ENCODE measurements at regions not wholly inside any gene's neighbourhood (a gene's known extent, or its start where the extent isn't known, plus 50 kb on each side); places are given as distances from the start of the nearest gene placed in this dataset.

DNA sequence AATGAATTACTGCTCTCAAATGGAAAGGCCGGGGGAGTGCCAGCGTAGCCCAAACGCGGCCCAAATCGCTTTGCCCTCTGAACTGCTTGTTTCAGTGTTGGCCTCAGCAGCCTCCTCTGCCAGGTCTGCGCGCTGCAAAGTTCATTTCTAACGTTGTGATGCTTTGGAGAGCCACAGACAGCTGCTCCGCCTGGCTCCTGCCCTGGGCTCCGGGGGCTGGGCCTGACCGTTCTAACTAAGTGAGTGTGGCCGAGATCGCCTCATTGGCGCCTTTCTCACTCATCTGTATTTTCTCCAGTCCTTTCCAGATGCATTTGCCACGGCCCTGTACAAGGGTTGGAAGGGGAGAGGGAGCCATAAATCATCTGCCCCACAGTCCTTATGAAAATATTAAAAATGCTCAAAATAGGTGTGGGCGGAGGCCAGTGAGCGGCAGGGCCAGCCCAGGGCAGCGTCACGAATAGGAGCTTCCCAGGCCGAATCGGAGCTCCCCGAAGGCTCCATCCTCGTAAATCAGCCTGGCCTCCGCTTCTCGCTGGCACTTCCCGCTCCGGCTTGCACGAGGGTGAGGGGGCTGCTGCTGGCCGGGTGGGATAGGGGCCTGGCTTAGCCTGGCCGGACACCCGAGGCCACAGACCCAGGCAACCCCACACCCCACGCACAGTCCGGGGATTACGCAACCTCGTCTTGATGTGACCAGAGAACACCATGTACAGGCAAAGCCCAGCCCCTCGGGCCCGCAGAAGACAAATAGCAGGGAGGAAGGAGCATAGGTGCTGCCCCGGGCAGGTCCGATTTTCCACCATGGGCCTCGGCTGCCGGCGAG is 196.6 kb upstream of the DIO3 start:
- Mint-ChIP-seq H3K36me3 (ENCODE audit: insufficient read depth) (no peaks in the 10 kb centered on the region), H3K4me1 (ENCODE audit: low read depth) (peaks cover 5% of the 10 kb centered on the region), H3K9me3 (ENCODE audit: low read depth) (no peaks in the 10 kb centered on the region), H3K27me3 (peaks cover 39% of the 10 kb centered on the region), H3K4me3 (ENCODE audit: low read depth) (no peak overlapping the region), H3K27ac (no peak overlapping the region)
- no peak for DNase-seq (ENCODE audit: low spot score, unreplicated experiment)
- TF ChIP-seq, protein P1, sequence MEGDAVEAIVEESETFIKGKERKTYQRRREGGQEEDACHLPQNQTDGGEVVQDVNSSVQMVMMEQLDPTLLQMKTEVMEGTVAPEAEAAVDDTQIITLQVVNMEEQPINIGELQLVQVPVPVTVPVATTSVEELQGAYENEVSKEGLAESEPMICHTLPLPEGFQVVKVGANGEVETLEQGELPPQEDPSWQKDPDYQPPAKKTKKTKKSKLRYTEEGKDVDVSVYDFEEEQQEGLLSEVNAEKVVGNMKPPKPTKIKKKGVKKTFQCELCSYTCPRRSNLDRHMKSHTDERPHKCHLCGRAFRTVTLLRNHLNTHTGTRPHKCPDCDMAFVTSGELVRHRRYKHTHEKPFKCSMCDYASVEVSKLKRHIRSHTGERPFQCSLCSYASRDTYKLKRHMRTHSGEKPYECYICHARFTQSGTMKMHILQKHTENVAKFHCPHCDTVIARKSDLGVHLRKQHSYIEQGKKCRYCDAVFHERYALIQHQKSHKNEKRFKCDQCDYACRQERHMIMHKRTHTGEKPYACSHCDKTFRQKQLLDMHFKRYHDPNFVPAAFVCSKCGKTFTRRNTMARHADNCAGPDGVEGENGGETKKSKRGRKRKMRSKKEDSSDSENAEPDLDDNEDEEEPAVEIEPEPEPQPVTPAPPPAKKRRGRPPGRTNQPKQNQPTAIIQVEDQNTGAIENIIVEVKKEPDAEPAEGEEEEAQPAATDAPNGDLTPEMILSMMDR (IDR thresholded peaks at IDR 0.05; ENCODE audit: unreplicated experiment) = no peak

DNA sequence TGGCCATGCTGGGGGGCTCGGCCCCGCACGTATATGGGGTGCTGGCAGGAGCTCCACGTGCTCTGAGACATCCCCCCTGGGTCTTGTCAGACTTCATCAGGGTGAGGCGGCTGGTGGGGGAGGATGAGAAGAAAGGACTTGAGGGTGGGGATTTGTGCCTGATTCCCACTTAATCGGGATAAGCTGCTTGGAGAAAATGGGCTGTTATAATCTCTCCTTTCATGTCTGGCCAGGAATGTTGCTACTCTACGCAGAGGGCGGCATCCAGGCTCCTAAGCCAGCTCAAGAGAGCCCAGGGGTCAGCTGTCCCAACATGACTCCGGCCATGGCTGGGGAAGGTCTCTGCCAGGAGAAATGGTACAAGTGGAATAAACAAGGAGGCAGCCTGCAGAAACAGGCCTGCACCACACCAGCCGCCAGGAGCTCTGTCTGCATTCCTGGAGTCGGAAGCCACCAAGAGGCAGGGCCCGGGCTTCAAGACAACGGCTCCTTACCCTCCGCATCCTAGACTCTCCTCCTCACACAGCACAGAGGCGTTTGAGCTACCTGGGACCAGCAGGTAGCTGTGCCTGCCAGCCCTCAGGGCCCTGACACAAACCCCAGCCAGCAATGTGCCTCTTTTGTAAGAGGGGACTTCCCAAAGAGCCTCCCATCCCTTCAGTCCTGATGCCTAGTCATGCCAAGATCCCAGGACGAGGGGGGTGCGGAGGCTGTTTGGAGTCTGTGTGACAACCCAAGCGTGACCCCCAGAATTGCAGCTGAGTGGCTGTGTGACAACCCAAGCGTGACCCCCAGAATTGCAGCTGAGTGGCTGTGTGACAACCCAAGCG is 195.8 kb upstream of the DIO3 start:
- TF ChIP-seq, protein P1 (IDR thresholded peaks at IDR 0.05; ENCODE audit: unreplicated experiment) = no peak

DNA sequence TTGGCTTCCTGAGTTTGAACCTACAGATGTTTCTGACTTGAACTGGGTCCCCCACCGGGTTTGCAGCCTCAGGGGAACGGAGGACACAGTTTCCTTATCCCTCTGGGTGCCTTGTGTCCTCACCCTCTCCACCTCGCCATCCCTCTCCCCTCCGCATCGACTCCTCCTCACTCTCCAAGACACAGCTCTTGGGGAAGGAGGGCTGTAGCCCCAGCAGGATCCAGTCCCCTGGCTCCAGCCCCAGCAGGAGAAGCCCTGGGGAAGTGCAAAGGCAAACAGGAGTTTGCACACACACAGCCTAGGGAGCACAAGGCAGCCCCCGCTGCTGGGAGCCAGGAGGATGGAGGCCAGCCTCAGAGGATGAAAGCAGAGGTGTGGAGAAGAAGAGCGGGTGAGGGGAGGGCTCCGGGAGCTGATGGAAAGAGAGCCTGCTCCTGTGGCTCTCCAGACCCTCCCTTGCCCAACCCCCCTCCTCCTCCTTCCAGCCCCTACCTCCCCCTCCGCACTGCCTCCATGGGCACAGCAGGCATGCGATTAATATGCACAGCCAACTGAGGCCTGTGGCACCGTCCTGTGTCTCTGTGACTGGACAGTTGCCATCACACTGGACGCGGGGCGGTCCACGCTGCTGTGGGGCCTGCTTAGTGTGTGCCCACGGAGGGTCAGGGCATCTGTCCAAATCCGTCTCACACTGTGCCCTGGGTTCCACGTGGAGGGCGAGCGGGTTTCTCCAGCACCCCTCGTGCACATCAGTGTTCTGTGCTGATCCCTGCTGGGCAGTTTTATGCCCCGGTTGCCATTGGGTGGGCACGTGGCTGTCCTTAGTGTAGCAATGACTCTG is 193.7 kb upstream of the DIO3 start:
- DNase-seq (ENCODE audit: low spot score, unreplicated experiment) = no peak
- TF ChIP-seq, protein P1 (IDR thresholded peaks at IDR 0.05; ENCODE audit: unreplicated experiment) = no peak
- Mint-ChIP-seq H3K4me1 (ENCODE audit: low read depth) (no peaks in the 10 kb centered on the region), H3K9me3 (ENCODE audit: low read depth) (no peaks in the 10 kb centered on the region), H3K36me3 (ENCODE audit: insufficient read depth) (no peaks in the 10 kb centered on the region), H3K27ac (no peak overlapping the region), H3K4me3 (ENCODE audit: low read depth) (no peak overlapping the region), H3K27me3 (peaks cover 26% of the 10 kb centered on the region)

More for the DNA sequence above, 195.8 kb upstream of the DIO3 start:
- Mint-ChIP-seq H3K36me3 (ENCODE audit: insufficient read depth) (no peaks in the 10 kb centered on the region), H3K27me3 (peaks cover 33% of the 10 kb centered on the region), H3K4me1 (ENCODE audit: low read depth) (peaks cover 3% of the 10 kb centered on the region), H3K9me3 (ENCODE audit: low read depth) (no peaks in the 10 kb centered on the region), H3K27ac (no peak overlapping the region), H3K4me3 (ENCODE audit: low read depth) (no peak overlapping the region)
- DNase-seq (ENCODE audit: low spot score, unreplicated experiment) = no peak

DNA sequence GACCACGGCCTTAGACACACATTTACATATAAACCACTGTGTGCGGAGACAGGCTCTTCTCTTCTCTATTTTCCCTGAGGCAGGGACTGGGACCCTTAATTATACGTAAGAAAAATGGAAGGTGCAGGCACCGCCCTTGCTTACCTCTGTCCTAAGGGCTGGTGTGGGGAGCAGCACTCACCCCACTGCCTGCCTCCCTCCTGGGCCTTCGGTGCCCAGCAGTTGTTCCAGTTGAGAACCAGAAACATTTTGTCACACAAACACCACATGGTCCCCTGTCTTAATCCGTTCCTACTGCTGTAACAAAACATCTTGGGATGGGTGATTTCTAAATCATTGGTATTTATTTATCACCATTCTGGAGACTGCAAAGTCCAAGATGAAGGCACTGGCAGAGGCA is 192.7 kb upstream of the DIO3 start:
- H3K27me3 Mint-ChIP-seq = peaks cover 19% of the 10 kb centered on the region
- no peak overlapping the region for H3K27ac Mint-ChIP-seq
- H3K4me3 Mint-ChIP-seq (ENCODE audit: low read depth) = no peak overlapping the region
- no peaks in the 10 kb centered on the region for H3K9me3 Mint-ChIP-seq (ENCODE audit: low read depth)
- H3K36me3 Mint-ChIP-seq (ENCODE audit: insufficient read depth) = no peaks in the 10 kb centered on the region
- no peak for DNase-seq (ENCODE audit: low spot score, unreplicated experiment)
- TF ChIP-seq, protein P1 (IDR thresholded peaks at IDR 0.05; ENCODE audit: unreplicated experiment) = no peak
- H3K4me1 Mint-ChIP-seq (ENCODE audit: low read depth) = no peaks in the 10 kb centered on the region

Data from progenitor cell of endocrine pancreas (in vitro differentiated cells).